Endodermal cell (in vitro differentiated cells): ENCODE measurements at regions not wholly inside any gene's neighbourhood (a gene's known extent, or its start where the extent isn't known, plus 50 kb on each side); places are given as distances from the start of the nearest gene placed in this dataset.

Source experiments
- DNase-seq: peaks from one replicate; pipeline ENCODE4 v3.0.0-alpha.2; 2017
- H3K27ac ChIP-seq: 2 replicates; pipeline ENCODE4 v1.5.1; 2013; ENCODE audit warnings: mild to moderate bottlenecking, low read depth, low read length, moderate library complexity
- H3K27me3 ChIP-seq: 2 replicates; pipeline ENCODE4 v1.6.1; 2013; ENCODE audit warnings: mild to moderate bottlenecking, low read length, moderate library complexity; ENCODE audit not compliant: insufficient read depth, control insufficient read depth, poor library complexity, severe bottlenecking
- H3K36me3 ChIP-seq: 2 replicates; pipeline ENCODE4 v1.7.0; 2013; ENCODE audit warnings: mild to moderate bottlenecking, low read length, moderate library complexity; ENCODE audit not compliant: control insufficient read depth, insufficient read depth
- H3K4me1 ChIP-seq: one replicate; pipeline ENCODE4 v1.7.0; 2013; ENCODE audit warnings: low read length; ENCODE audit not compliant: control insufficient read depth, insufficient read depth
- H3K4me3 ChIP-seq: 2 replicates; pipeline ENCODE4 v1.5.1; 2013; ENCODE audit warnings: mild to moderate bottlenecking, low read length, moderate library complexity
- H3K9ac ChIP-seq: 2 replicates; pipeline ENCODE4 v1.6.1; 2013; ENCODE audit warnings: mild to moderate bottlenecking, low read length, moderate library complexity; ENCODE audit not compliant: poor library complexity, severe bottlenecking; ENCODE audit errors: extremely low read depth
- H3K9me3 ChIP-seq: 2 replicates; pipeline ENCODE4 v1.6.1; 2013; ENCODE audit warnings: mild to moderate bottlenecking, low read length, moderate library complexity; ENCODE audit not compliant: control insufficient read depth
- H3K27ac Mint-ChIP-seq: 2 replicates; pipeline ENCODE4 v1.8.0; 2020; ENCODE audit warnings: mixed read lengths
- H3K27me3 Mint-ChIP-seq: 2 replicates; pipeline ENCODE4 v1.8.0; 2021; ENCODE audit warnings: mild to moderate bottlenecking, mixed read lengths; ENCODE audit not compliant: insufficient read depth
- H3K36me3 Mint-ChIP-seq: 2 replicates; pipeline ENCODE4 v1.8.0; 2020; ENCODE audit warnings: low read depth, mixed read lengths
- H3K4me1 Mint-ChIP-seq: 2 replicates; pipeline ENCODE4 v1.8.0; 2020; ENCODE audit warnings: mixed read lengths
- H3K4me3 Mint-ChIP-seq: 2 replicates; pipeline ENCODE4 v1.8.0; 2020; ENCODE audit warnings: mild to moderate bottlenecking, moderate library complexity, mixed read lengths
- H3K9me3 Mint-ChIP-seq: 2 replicates; pipeline ENCODE4 v1.8.0; 2020; ENCODE audit warnings: mild to moderate bottlenecking, mixed read lengths
- WGBS, 2 experiments: methylation state at CpG; one replicate each; pipeline versions ENCODE4 v1.1.5 to v1.1.7; 2013; ENCODE audit warnings: missing lambda C conversion rate in 2 of 2, mixed read lengths in 1 of 2; ENCODE audit not compliant: insufficient coverage in 1 of 2, insufficient read length in 1 of 2; 5-methylcytosine and 5-hydroxymethylcytosine counted together
- TF ChIP-seq, protein P1 (sequence below): fragments of 200-600 bp; sonication (generic); conservative IDR thresholded peaks from 2 replicates; pipeline ENCODE4 v1.5.0; 2021; ENCODE audit warnings: antibody characterized with exemption, mild to moderate bottlenecking

DNA sequence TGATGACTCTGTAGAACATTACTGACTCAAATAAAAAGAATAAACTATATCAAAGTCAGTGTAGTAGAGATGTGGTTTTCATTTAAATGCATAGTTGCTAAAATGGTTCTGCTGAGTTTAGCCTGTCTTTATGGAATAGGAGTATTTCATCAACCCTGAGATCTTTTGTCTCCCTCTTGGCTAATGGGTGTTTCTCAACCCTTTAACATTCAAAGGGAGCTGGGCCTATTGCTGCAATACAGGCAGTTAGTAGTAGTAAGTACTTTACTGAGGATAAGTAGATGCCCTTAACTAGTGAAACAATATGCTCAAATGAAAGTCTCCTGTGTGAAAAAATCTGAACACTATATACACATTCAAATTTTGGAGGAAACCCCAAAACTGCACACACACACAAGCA is 184.7 kb upstream of the TTC14 start:
- no peaks in the 10 kb centered on the region for H3K9me3 Mint-ChIP-seq
- no peaks in the 10 kb centered on the region for H3K4me1 Mint-ChIP-seq
- H3K27me3 Mint-ChIP-seq = no peaks in the 10 kb centered on the region
- Histone ChIP-seq H3K27ac (no peak overlapping the region), H3K9me3 (no peaks in the 10 kb centered on the region), H3K9ac (no peak overlapping the region), H3K4me3 (no peak overlapping the region), H3K27me3 (no peaks in the 10 kb centered on the region), H3K36me3 (no peaks in the 10 kb centered on the region), H3K4me1 (no peaks in the 10 kb centered on the region)
- no peak overlapping the region for H3K4me3 Mint-ChIP-seq
- DNase-seq = no peak
- no peak overlapping the region for H3K27ac Mint-ChIP-seq
- H3K36me3 Mint-ChIP-seq = no peaks in the 10 kb centered on the region
- TF ChIP-seq, protein P1, sequence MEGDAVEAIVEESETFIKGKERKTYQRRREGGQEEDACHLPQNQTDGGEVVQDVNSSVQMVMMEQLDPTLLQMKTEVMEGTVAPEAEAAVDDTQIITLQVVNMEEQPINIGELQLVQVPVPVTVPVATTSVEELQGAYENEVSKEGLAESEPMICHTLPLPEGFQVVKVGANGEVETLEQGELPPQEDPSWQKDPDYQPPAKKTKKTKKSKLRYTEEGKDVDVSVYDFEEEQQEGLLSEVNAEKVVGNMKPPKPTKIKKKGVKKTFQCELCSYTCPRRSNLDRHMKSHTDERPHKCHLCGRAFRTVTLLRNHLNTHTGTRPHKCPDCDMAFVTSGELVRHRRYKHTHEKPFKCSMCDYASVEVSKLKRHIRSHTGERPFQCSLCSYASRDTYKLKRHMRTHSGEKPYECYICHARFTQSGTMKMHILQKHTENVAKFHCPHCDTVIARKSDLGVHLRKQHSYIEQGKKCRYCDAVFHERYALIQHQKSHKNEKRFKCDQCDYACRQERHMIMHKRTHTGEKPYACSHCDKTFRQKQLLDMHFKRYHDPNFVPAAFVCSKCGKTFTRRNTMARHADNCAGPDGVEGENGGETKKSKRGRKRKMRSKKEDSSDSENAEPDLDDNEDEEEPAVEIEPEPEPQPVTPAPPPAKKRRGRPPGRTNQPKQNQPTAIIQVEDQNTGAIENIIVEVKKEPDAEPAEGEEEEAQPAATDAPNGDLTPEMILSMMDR = no peak

DNA sequence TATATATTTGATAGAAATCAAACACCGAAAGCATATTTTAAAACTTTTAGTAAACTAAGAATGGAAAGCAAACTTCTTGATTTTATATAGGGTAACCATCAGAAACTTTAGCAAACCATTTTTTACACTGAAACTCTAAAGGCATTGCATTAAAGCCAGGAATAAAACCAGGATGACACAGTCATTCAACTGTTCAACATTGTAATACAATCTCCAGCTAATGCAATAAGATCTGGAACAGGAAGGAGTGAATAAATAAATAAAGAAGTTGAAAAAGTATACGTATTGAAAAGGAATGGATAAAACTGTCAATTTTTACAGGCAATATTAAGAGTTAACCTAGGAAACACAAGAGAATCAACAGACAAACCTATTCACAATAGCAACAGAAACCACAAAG is 181.9 kb upstream of the TTC14 start:
- H3K36me3 ChIP-seq = no peaks in the 10 kb centered on the region

DNA sequence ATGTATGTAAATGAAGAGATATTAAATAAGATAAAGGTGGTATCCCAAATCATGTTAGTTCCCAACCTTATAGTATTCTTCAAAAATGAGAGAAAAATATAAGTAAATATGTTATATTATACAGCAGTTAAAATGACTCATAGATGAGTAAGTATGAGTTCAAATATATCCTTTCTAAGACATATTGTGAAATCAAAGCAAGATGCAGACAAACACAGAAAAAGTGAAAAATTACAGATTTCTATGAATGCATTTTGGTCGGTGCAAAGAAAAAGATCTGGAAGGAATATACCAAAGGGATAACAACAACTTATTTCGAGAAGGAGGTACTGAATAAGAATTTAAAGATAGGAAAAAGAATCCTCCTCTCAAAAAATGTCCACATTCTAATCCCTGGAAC is 181.2 kb upstream of the TTC14 start:
- no peaks in the 10 kb centered on the region for H3K27me3 ChIP-seq
- H3K9ac ChIP-seq = no peak overlapping the region
- Mint-ChIP-seq H3K4me3 (no peak overlapping the region), H3K27ac (no peak overlapping the region), H3K27me3 (no peaks in the 10 kb centered on the region), H3K9me3 (no peaks in the 10 kb centered on the region), H3K4me1 (no peaks in the 10 kb centered on the region), H3K36me3 (no peaks in the 10 kb centered on the region)
- WGBS, 2 experiments = 98 to 100% methylated on average over 1 to 2 of the region's 2 CpGs
- H3K4me1 ChIP-seq = no peaks in the 10 kb centered on the region
- no peak overlapping the region for H3K4me3 ChIP-seq
- TF ChIP-seq, protein P1 = no peak
- DNase-seq = no peak
- no peaks in the 10 kb centered on the region for H3K36me3 ChIP-seq
- no peak overlapping the region for H3K27ac ChIP-seq
- H3K9me3 ChIP-seq = no peaks in the 10 kb centered on the region

More for the DNA sequence above, 181.9 kb upstream of the TTC14 start:
- Histone ChIP-seq H3K9me3 (no peaks in the 10 kb centered on the region), H3K4me3 (no peak overlapping the region), H3K27ac (no peak overlapping the region), H3K9ac (no peak overlapping the region), H3K4me1 (no peaks in the 10 kb centered on the region), H3K27me3 (no peaks in the 10 kb centered on the region)
- no peaks in the 10 kb centered on the region for H3K4me1 Mint-ChIP-seq
- H3K27me3 Mint-ChIP-seq = no peaks in the 10 kb centered on the region
- no peak for DNase-seq
- H3K9me3 Mint-ChIP-seq = no peaks in the 10 kb centered on the region
- 90% methylated on average over 2 of the region's 2 CpGs; no CpG with 5 or more reads in 1 of the 2 experiments for WGBS, 2 experiments
- no peak overlapping the region for H3K27ac Mint-ChIP-seq
- H3K36me3 Mint-ChIP-seq = no peaks in the 10 kb centered on the region
- H3K4me3 Mint-ChIP-seq = no peak overlapping the region
- TF ChIP-seq, protein P1 = no peak
